Activated CD4-positive, alpha-beta T cell treated with anti-CD3 and anti-CD28 coated beads, Interleukin-2, amount 10 ng/mL, durations not matched to agents 7 days and 5 days (primary cell): ENCODE measurements at regions not wholly inside any gene's neighbourhood (a gene's known extent, or its start where the extent isn't known, plus 50 kb on each side); places are given as distances from the start of the nearest gene placed in this dataset.
A peak's percentile ranks its signal among the peaks of the same experiment; 100 is the strongest.
"Not testable (repeated sequence)": the region's sequence is repeated elsewhere in the genome, so short reads cannot be mapped to it uniquely, and the experiment has no call there.

Experiments used
- CTCF ChIA-PET: fragments of 350-600 bp; sonication (Branson Sonifier 250); formaldehyde crosslinking; loops from one replicate; lab custom pipeline; 2021; ENCODE audit warnings: antibody characterized with exemption; lab: Charles Lee
- POLR2A ChIA-PET: fragments of 350-600 bp; sonication (Branson Sonifier 250); formaldehyde crosslinking; loops from one replicate; lab custom pipeline; 2021; ENCODE audit warnings: antibody characterized with exemption; lab: Charles Lee
- DNase-seq: peaks from one replicate; pipeline ENCODE4 v3.0.0-alpha.2; 2020
- H3K27ac Mint-ChIP-seq: one replicate; pipeline ENCODE4 v1.8.0; 2021; ENCODE audit warnings: mild to moderate bottlenecking, moderate library complexity, mixed read lengths
- H3K27me3 Mint-ChIP-seq: one replicate; pipeline ENCODE4 v1.8.0; 2021; ENCODE audit warnings: mixed read lengths
- H3K36me3 Mint-ChIP-seq: one replicate; pipeline ENCODE4 v1.8.0; 2021; ENCODE audit warnings: low read depth, mixed read lengths
- H3K4me1 Mint-ChIP-seq: one replicate; pipeline ENCODE4 v1.8.0; 2021; ENCODE audit warnings: mixed read lengths
- H3K4me3 Mint-ChIP-seq: one replicate; pipeline ENCODE4 v1.8.0; 2021; ENCODE audit warnings: mild to moderate bottlenecking, moderate library complexity, mixed read lengths
- H3K9me3 Mint-ChIP-seq: one replicate; pipeline ENCODE4 v1.8.0; 2021; ENCODE audit warnings: mixed read lengths

GRCh38 chr5:154610321-154611154 is 132.5 kb upstream of the HAND1 start:
- Mint-ChIP-seq H3K27me3 (peaks cover 46% of the 10 kb centered on the region), H3K36me3 (no peaks in the 10 kb centered on the region), H3K4me3 (peak overlapping the region; percentile 22), H3K9me3 (no peaks in the 10 kb centered on the region), H3K4me1 (peaks cover 8% of the 10 kb centered on the region), H3K27ac (no peak overlapping the region)
- peak; percentile 69 for DNase-seq
- POLR2A ChIA-PET = no interaction called here
- CTCF ChIA-PET = no interaction called here

GRCh38 chr5:154609251-154609650 is 131.2 kb upstream of the HAND1 start:
- Mint-ChIP-seq H3K27ac (no peak overlapping the region), H3K36me3 (no peaks in the 10 kb centered on the region), H3K27me3 (peaks cover 51% of the 10 kb centered on the region), H3K4me3 (no peak overlapping the region), H3K4me1 (peaks cover 8% of the 10 kb centered on the region), H3K9me3 (no peaks in the 10 kb centered on the region)
- ChIA-PET POLR2A (no interaction called here), CTCF (interaction anchor here (0.6 to 1.4 kb wide), 2 partner anchors 115 to 143 kb away, joined by 4 read pairs; no protein-coding TSS in a partner anchor)
- DNase-seq = no peak

DNA sequence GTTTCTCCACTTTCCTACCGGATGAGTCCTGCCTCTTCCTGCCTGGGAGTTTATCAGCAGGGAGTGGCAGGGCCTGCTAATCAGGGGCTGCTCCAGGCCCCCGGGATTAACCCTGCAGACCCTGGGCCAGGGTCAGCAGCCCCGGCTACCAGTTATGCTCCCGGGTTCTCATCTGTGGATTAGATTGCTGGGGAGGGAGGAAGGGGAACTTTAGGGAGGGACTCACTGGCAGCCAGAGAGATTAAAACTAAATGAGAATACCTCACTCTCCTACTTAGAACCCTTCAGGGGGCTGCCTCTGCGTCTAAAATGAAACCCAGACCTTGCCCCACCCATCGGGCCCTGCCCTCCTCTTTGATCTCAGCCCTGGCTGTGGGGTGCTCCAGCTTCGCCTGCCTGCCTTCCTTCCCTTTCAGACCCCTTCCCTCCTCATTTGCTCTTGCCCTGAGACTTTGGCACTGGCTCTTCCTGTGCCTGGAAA is 130.5 kb upstream of the HAND1 start:
- H3K9me3 Mint-ChIP-seq = no peaks in the 10 kb centered on the region
- H3K36me3 Mint-ChIP-seq = no peaks in the 10 kb centered on the region
- H3K27ac Mint-ChIP-seq = no peak overlapping the region
- CTCF ChIA-PET = interaction anchor here (1.4 kb wide), 1 partner anchor 142 kb away, joined by 4 read pairs; no protein-coding TSS in a partner anchor
- POLR2A ChIA-PET = no interaction called here
- H3K27me3 Mint-ChIP-seq = peaks cover 55% of the 10 kb centered on the region
- no peak overlapping the region for H3K4me3 Mint-ChIP-seq
- DNase-seq = no peak
- H3K4me1 Mint-ChIP-seq = peaks cover 8% of the 10 kb centered on the region

DNA sequence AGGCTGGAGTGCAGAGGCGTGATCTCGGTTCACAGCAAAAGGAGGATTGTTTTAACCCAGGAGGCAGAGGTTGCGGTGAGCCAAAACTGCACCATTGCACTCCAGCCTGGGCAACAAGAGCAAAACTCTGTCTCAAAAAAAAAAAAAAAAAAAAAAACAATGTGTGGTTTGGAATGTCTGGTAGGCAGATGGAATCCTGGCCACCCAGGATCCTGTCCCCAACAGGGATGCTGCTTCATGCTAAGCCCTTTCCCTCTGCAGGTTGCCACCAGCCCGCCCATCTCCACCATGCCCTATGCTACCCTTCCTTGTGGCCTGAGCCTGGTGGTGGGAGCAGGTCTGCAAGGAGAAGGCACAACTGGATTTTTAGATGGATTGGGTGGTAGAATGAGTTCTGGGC is 129.7 kb upstream of the HAND1 start:
- H3K4me1 Mint-ChIP-seq = peaks cover 8% of the 10 kb centered on the region
- CTCF ChIA-PET = no interaction called here
- no peak overlapping the region for H3K27ac Mint-ChIP-seq
- H3K36me3 Mint-ChIP-seq = no peaks in the 10 kb centered on the region
- POLR2A ChIA-PET = no interaction called here
- no peaks in the 10 kb centered on the region for H3K9me3 Mint-ChIP-seq
- H3K27me3 Mint-ChIP-seq = peaks cover 63% of the 10 kb centered on the region
- H3K4me3 Mint-ChIP-seq = no peak overlapping the region
- DNase-seq = no peak

DNA sequence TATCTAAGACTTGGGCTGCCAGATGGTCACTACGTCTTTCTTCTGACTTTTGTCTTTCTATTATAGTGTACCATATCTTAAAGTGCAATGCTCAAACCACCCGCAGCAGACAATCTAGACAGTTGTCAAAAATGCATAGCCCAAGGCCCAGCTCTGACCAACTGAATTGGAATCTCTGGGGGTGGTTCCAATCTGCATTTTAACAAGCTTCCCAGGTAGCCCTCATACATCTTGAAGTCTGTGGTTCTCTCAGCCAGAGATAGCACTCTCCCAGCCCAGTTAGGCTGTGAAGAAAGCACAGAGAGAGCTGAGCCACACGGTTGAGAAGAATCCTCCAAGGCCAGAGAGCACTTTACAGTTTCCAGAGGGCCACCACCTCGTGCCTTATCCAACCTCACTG is 128.2 kb upstream of the HAND1 start:
- no peak overlapping the region for H3K27ac Mint-ChIP-seq
- ChIA-PET CTCF (interaction anchor here (0.9 to 1.3 kb wide), 2 partner anchors 8 to 138 kb away, joined by 3 read pairs; no protein-coding TSS in a partner anchor), POLR2A (no interaction called here)
- H3K9me3 Mint-ChIP-seq = no peaks in the 10 kb centered on the region
- peaks cover 63% of the 10 kb centered on the region for H3K27me3 Mint-ChIP-seq
- H3K36me3 Mint-ChIP-seq = no peaks in the 10 kb centered on the region
- H3K4me1 Mint-ChIP-seq = peaks cover 5% of the 10 kb centered on the region
- no peak for DNase-seq
- H3K4me3 Mint-ChIP-seq = no peak overlapping the region

- Mint-ChIP-seq H3K9me3 (no peaks in the 10 kb centered on the region), H3K36me3 (no peaks in the 10 kb centered on the region), H3K4me1 (no peaks in the 10 kb centered on the region), H3K4me3 (no peak overlapping the region), H3K27me3 (peaks cover 53% of the 10 kb centered on the region), H3K27ac (no peak overlapping the region)
- POLR2A ChIA-PET = no interaction called here
- no peak for DNase-seq
- CTCF ChIA-PET = no interaction called here
Measured at GRCh38 chr5:154603953-154604679, 126.1 kb upstream of the HAND1 start.

GRCh38 chr5:154603485-154603884 is 125.5 kb upstream of the HAND1 start:
- Mint-ChIP-seq H3K9me3 (no peaks in the 10 kb centered on the region), H3K4me1 (no peaks in the 10 kb centered on the region), H3K4me3 (no peak overlapping the region), H3K36me3 (no peaks in the 10 kb centered on the region), H3K27ac (no peak overlapping the region), H3K27me3 (peaks cover 52% of the 10 kb centered on the region)
- ChIA-PET POLR2A (no interaction called here), CTCF (no interaction called here)
- DNase-seq = no peak

DNA sequence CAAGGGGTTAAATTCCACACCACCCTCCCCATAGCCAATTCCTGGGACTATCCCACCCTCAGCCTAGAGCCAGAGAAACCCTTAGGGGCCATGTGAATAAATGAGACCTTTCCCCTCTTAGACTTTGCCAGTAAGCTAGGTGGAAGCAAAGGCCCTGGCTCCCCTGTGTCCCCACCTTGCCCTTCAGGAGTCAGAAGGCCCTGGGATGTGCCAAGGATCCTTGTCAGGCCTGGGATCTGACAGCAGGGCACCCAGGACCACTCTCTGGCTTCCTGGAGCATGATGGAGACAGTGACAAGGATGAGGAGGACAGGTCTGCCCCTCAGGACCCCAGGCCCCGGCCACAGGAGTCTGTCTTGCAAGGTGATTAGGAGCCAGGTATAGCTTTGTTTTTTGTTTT is 125.0 kb upstream of the HAND1 start:
- Mint-ChIP-seq H3K27ac (no peak overlapping the region), H3K36me3 (no peaks in the 10 kb centered on the region), H3K27me3 (peaks cover 56% of the 10 kb centered on the region), H3K9me3 (no peaks in the 10 kb centered on the region), H3K4me1 (no peaks in the 10 kb centered on the region), H3K4me3 (no peak overlapping the region)
- no peak for DNase-seq
- CTCF ChIA-PET = no interaction called here
- POLR2A ChIA-PET = no interaction called here

- CTCF ChIA-PET = no interaction called here
- H3K9me3 Mint-ChIP-seq = no peaks in the 10 kb centered on the region
- POLR2A ChIA-PET = no interaction called here
- H3K4me1 Mint-ChIP-seq = no peaks in the 10 kb centered on the region
- DNase-seq = no peak
- no peaks in the 10 kb centered on the region for H3K36me3 Mint-ChIP-seq
- no peak overlapping the region for H3K27ac Mint-ChIP-seq
- no peak overlapping the region for H3K4me3 Mint-ChIP-seq
- peaks cover 58% of the 10 kb centered on the region for H3K27me3 Mint-ChIP-seq
Measured at GRCh38 chr5:154601014-154601413, 123.0 kb upstream of the HAND1 start.

DNA sequence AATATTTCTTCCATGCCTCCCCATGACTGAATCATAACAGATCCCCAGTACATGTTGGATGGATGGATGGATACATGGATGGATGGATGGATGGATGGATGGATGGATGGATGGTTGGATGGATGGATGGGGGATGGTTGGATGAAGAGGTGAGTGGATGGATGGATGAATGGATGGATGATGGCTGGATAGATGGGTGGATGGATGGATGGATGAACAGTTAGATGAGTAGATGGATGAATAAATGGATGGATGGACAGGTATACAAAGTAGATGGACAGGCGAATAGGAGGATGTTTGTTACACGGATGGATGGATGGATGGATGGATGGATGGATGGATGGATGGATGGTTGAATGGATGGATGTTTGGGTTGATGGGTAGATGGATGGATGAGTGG is 120.0 kb upstream of the HAND1 start:
- Mint-ChIP-seq H3K4me3 (no peak overlapping the region), H3K4me1 (no peaks in the 10 kb centered on the region), H3K27me3 (peaks cover 32% of the 10 kb centered on the region), H3K27ac (no peak overlapping the region), H3K9me3 (no peaks in the 10 kb centered on the region), H3K36me3 (no peaks in the 10 kb centered on the region)
- DNase-seq = no peak
- POLR2A ChIA-PET = no interaction called here
- CTCF ChIA-PET = interaction anchor here (1.5 kb wide), 1 partner anchor 9 kb away, joined by 3 read pairs; no protein-coding TSS in a partner anchor

DNA sequence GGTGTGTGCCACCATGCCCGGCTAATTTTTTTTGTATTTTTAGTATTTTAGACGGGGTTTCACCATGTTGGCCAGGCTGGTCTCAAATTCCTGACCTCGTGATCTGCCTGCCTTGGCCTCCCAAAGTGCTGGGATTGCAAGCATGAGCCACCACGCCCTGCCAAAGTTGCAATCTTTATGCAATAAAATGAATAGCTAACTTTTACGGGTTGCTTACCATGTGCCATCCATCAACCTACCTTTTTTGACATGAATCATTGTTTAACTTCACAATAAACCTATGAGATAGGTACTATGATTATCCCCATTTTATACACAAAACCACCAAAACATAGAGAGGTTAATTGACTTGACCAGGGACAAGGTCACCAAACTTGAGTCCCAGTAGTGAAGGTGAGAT is 118.8 kb upstream of the HAND1 start:
- H3K27ac Mint-ChIP-seq, H3K4me3 Mint-ChIP-seq, H3K4me1 Mint-ChIP-seq, H3K9me3 Mint-ChIP-seq, DNase-seq, POLR2A ChIA-PET, H3K36me3 Mint-ChIP-seq: not testable (repeated sequence)
- CTCF ChIA-PET = interaction anchor here (0.7 kb wide), 1 partner anchor 31 kb away, joined by 3 read pairs; no protein-coding TSS in a partner anchor
- peaks cover 22% of the 10 kb centered on the region for H3K27me3 Mint-ChIP-seq

- Mint-ChIP-seq H3K27me3 (peaks cover 15% of the 10 kb centered on the region), H3K4me3 (no peak overlapping the region), H3K9me3 (no peaks in the 10 kb centered on the region), H3K27ac (no peak overlapping the region), H3K36me3 (no peaks in the 10 kb centered on the region), H3K4me1 (no peaks in the 10 kb centered on the region)
- CTCF ChIA-PET = no interaction called here
- POLR2A ChIA-PET = no interaction called here
- DNase-seq = no peak
Measured at GRCh38 chr5:154595662-154596061, 117.6 kb upstream of the HAND1 start.

DNA sequence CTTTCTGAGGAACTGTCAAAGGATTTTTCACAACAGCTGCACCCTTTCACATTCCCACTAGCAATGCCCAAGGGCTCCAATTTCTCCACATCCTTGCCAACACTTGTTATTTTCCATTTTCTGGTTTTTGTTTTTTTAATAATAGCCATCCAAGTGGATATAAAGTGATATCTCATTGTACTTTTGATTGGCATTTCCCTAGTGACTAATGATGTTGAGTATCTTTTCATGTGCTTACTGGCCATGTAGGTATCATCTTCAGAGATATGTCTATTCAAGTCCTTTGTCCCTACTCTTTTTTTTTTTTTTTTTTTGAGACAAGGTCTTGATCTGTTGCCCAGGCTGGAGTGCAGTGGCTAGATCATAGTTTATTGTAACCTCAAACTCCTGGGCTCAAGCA is 115.8 kb upstream of the HAND1 start:
- H3K4me3 Mint-ChIP-seq = no peak overlapping the region
- DNase-seq = no peak
- peaks cover 15% of the 10 kb centered on the region for H3K27me3 Mint-ChIP-seq
- ChIA-PET POLR2A (no interaction called here), CTCF (no interaction called here)
- no peaks in the 10 kb centered on the region for H3K9me3 Mint-ChIP-seq
- no peak overlapping the region for H3K27ac Mint-ChIP-seq
- H3K36me3 Mint-ChIP-seq = no peaks in the 10 kb centered on the region
- H3K4me1 Mint-ChIP-seq = no peaks in the 10 kb centered on the region
